ENCODE measurements at regions not wholly inside any gene's neighbourhood (a gene's known extent, or its start where the extent isn't known, plus 50 kb on each side); places are given as distances from the start of the nearest gene placed in this dataset.

DNA sequence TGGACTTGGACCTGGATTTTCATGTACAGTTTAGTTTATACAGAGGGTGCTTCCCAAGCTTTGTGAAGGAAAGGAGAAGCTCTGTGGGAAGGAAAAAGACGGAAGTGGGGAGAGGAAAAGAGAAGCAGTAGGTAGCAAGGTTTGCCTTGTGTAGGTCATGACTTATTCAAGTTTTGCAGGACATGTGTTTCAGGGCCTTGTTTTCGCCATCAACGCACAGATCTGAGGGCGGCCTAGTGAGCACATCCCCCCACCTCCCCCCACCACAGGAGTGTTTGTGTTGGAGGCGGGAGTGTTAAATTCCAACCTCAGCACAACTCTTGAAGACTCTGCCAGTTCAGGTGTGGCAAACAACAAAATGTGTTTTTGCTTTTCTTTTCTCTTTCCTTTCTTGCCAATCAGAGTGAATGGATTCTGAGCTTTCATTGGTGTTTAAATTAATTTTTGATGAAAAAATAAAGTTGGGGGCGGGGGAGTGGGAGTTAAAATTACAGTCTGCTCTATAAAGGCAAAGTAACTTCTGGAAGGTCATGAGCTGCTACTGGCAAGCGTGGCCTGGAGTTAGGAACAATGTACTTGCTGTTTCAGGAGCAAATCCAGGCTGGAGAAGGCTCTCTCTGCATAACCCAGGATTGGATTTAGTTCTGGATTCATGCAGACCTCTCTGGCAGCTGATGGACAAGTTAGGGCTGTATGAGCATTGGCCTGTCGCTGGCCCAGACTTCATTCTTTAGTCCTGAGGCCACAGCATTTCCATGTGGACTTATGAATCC, 338.5 kb downstream of the CD83 start:
- TF ChIP-seq, protein P1, sequence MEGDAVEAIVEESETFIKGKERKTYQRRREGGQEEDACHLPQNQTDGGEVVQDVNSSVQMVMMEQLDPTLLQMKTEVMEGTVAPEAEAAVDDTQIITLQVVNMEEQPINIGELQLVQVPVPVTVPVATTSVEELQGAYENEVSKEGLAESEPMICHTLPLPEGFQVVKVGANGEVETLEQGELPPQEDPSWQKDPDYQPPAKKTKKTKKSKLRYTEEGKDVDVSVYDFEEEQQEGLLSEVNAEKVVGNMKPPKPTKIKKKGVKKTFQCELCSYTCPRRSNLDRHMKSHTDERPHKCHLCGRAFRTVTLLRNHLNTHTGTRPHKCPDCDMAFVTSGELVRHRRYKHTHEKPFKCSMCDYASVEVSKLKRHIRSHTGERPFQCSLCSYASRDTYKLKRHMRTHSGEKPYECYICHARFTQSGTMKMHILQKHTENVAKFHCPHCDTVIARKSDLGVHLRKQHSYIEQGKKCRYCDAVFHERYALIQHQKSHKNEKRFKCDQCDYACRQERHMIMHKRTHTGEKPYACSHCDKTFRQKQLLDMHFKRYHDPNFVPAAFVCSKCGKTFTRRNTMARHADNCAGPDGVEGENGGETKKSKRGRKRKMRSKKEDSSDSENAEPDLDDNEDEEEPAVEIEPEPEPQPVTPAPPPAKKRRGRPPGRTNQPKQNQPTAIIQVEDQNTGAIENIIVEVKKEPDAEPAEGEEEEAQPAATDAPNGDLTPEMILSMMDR (conservative IDR thresholded peaks at IDR 0.05): no peak
- no peak for TF ChIP-seq EZH2 (IDR thresholded peaks at IDR 0.05; ENCODE audit: low read depth)
